Cardiac fibroblast (primary cell): ENCODE measurements at regions not wholly inside any gene's neighbourhood (a gene's known extent, or its start where the extent isn't known, plus 50 kb on each side); places are given as distances from the start of the nearest gene placed in this dataset.

ENCODE experiments used
- DNase-seq, 2 donors: peaks; one replicate each; pipeline versions ENCODE4 v3.0.0 to v3.0.0-alpha.2; 2010; ENCODE audit warnings: low read depth in 2 of 2
- H3K4me3 ChIP-seq, 2 donors: replicated peaks in 1 of 2; 1 replicate in 1 of 2; 2 replicates in 1 of 2; pipeline ENCODE4 v1.5.1; 2011; ENCODE audit warnings: low read depth in 2 of 2, low read length in 2 of 2, mild to moderate bottlenecking in 2 of 2, moderate library complexity in 1 of 2
- CTCF ChIP-seq: IDR thresholded peaks from one replicate; pipeline ENCODE4 v1.5.1; 2011; ENCODE audit warnings: low read depth, mild to moderate bottlenecking, low read length, inconsistent platforms

DNA sequence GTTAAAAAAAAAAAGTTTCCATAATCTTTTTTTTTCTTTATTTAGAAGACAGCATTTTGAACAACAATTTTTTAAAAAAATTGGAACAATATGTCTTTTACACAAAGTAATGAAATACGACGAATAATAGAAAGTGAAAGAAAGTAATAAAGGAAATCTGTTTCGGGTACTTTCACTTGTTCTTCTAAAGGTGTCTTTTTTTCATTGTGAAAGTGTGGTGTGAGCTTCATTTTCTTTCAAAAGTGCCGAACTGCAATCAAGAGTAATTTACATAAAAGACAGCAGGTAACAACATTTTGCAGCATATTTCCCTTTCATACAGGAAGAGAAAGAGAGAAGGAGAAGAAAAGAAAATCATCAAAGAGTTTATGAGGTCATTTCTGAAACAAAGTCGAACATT lies 159.7 kb upstream of the CDH12 start:
- no peak for TF ChIP-seq CTCF
- no peak overlapping the region for H3K4me3 ChIP-seq
- DNase-seq, result no peak

DNA sequence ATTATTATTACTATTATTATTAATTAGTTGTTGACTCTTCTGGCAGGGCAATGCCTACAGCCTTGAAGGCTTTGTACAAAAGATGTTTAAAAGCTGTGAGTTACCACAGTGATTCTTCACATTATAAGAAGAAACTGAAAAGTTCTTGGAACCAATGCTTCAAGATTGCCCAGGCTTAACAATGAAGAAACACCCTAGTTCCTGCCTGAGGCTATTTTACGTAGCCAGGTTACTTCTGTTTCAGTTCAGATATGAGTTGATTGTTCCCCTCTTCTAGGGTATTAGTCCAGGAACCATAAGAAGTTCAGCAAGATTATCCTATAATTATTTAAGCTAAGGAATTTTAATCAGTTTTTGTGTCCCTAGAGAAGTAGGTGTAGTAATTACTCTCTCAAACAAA lies 154.6 kb upstream of the CDH12 start:
- no peak for TF ChIP-seq CTCF
- DNase-seq, result no peak
- no peak overlapping the region for H3K4me3 ChIP-seq

DNA sequence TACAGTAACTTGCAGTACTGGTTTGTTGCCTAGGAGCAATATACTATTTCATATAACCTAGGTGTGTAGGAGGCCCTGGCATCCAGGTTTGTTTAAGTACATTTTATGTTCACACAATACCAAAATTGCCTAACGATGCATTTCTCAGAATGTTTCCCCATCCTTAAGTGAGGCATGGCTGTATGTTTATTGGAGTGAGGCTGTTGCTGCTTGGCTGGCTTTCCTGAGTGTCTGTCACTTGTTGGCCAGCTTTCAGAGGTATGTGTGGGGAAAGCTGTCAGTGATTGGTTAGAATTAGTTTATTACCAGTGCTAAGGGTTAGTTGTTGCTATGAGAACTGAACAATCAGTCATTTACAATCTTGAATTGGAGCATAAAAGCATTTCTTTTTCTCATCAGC lies 154.1 kb upstream of the CDH12 start:
- no peak overlapping the region for H3K4me3 ChIP-seq
- no peak for TF ChIP-seq CTCF
- DNase-seq, result no peak

DNA sequence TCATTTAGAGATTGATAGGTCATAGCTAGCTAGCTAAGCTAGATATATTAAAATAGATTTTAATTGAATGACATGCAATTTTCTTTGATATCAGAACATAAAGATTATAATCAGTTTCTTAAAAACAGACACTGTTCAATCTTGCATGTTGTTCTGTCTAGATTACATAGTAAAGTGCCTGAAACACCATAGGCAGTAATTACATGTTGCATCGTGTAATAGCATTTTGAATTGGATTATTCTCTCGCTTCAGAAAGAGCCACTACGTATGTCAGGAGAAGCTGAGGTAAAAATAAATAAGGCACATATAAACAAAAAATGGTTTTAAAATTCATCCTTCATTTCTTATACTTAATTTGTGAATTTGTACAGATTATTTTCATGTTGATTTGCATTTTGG lies 148.0 kb upstream of the CDH12 start:
- TF ChIP-seq CTCF, result no peak
- DNase-seq, result no peak
- no peak overlapping the region for H3K4me3 ChIP-seq

GRCh38 chr5:22998774-22999173 lies 145.6 kb upstream of the CDH12 start:
- no peak for TF ChIP-seq CTCF
- no peak for DNase-seq
- H3K4me3 ChIP-seq, result no peak overlapping the region

GRCh38 chr5:22998362-22998761 lies 145.2 kb upstream of the CDH12 start:
- H3K4me3 ChIP-seq, result no peak overlapping the region
- TF ChIP-seq CTCF, result no peak
- DNase-seq, result no peak

GRCh38 chr5:22988937-22989336 lies 135.8 kb upstream of the CDH12 start:
- no peak for TF ChIP-seq CTCF
- DNase-seq, result no peak
- H3K4me3 ChIP-seq, result no peak overlapping the region
